GM10248 (cell line): ENCODE measurements at regions not wholly inside any gene's neighbourhood (a gene's known extent, or its start where the extent isn't known, plus 50 kb on each side); places are given as distances from the start of the nearest gene placed in this dataset.
A peak's percentile ranks its signal among the peaks of the same experiment; 100 is the strongest.

Experiments used
- CTCF ChIA-PET: fragments of 300-600 bp; sonication (Branson Sonifier 250); formaldehyde crosslinking; extraction: SDS; loops from one replicate; lab custom pipeline; 2021; ENCODE audit warnings: antibody characterized with exemption; lab: Yijun Ruan, JAX
- POLR2A ChIA-PET: fragments of 350-650 bp; sonication (Branson Sonifier 250); formaldehyde crosslinking; extraction: SDS; loops from one replicate; lab custom pipeline; 2020; ENCODE audit warnings: antibody characterized with exemption; lab: Yijun Ruan, JAX
- DNase-seq: peaks from one replicate; pipeline ENCODE4 v3.0.0; 2012; ENCODE audit errors: extremely low spot score
- CTCF ChIP-seq: IDR thresholded peaks from 2 replicates; pipeline ENCODE4 v1.5.1; 2012; ENCODE audit warnings: mild to moderate bottlenecking, low read depth; ENCODE audit errors: extremely low read depth, missing control alignments, control extremely low read depth

GRCh38 chr1:233512538-233512937, 101.4 kb upstream of the KCNK1 start:
- ChIA-PET POLR2A (no interaction called here), CTCF (interaction anchor here (1.0 to 1.2 kb wide), 3 partner anchors 8 to 72 kb away, joined by 3 to 4 read pairs (median 3); no protein-coding TSS in a partner anchor)
- TF ChIP-seq CTCF, result no peak
- no peak for DNase-seq

- no peak for DNase-seq
- ChIA-PET POLR2A (no interaction called here), CTCF (interaction anchor here (1.2 kb wide), 1 partner anchor 34 kb away, joined by 3 read pairs; no protein-coding TSS in a partner anchor)
- no peak for TF ChIP-seq CTCF
Observed at GRCh38 chr1:233513431-233513830, 100.5 kb upstream of the KCNK1 start.

GRCh38 chr1:233514946-233515391, 98.9 kb upstream of the KCNK1 start:
- no peak for TF ChIP-seq CTCF
- ChIA-PET CTCF (interaction anchor here (0.8 to 1.0 kb wide), 2 partner anchors 12 to 13 kb away, joined by 3 read pairs; no protein-coding TSS in a partner anchor), POLR2A (no interaction called here)
- no peak for DNase-seq

GRCh38 chr1:233516732-233517131, 97.2 kb upstream of the KCNK1 start:
- DNase-seq, result no peak
- ChIA-PET POLR2A (no interaction called here), CTCF (interaction anchor here (1.3 to 3.8 kb wide), 5 partner anchors 13 to 275 kb away, joined by 3 to 40 read pairs (median 10); no protein-coding TSS in a partner anchor)
- no peak for TF ChIP-seq CTCF

GRCh38 chr1:233518344-233518743, 95.6 kb upstream of the KCNK1 start:
- CTCF ChIA-PET, result interaction anchor here (0.7 to 3.8 kb wide), 19 partner anchors 11 to 545 kb away, joined by 3 to 40 read pairs (median 3); partner anchors contain the start of gene KCNK1
- peak; percentile 42 for DNase-seq
- POLR2A ChIA-PET, result no interaction called here
- TF ChIP-seq CTCF, result peak; percentile 55

GRCh38 chr1:233520261-233521191, 93.4 kb upstream of the KCNK1 start:
- ChIA-PET CTCF (interaction anchor here (1.1 to 2.4 kb wide), 4 partner anchors 8 to 271 kb away, joined by 3 to 8 read pairs (median 4); no protein-coding TSS in a partner anchor), POLR2A (no interaction called here)
- TF ChIP-seq CTCF, result no peak
- no peak for DNase-seq
